ENCODE measurements at regions not wholly inside any gene's neighbourhood (a gene's known extent, or its start where the extent isn't known, plus 50 kb on each side); places are given as distances from the start of the nearest gene placed in this dataset.

DNA sequence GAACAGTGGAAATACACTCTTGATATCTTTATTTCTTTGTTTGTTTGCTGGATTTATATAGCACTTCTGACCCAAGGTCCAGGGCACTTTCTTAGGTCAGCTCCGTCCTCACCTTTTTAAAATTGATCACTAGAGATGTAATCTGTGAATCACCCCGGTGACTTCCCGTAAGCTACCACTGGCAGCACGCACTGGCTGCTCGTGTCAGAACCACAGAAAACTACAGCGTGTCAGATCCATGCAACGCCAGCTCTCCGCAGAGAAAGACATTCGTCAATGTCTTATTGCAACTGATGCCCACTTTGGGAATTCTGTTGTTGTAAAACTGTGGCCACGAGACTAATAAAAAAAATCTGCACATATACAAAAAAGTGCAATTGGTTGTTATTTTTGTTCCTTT, 779.4 kb upstream of the ZEB2 start:
- TF ChIP-seq, protein P1, sequence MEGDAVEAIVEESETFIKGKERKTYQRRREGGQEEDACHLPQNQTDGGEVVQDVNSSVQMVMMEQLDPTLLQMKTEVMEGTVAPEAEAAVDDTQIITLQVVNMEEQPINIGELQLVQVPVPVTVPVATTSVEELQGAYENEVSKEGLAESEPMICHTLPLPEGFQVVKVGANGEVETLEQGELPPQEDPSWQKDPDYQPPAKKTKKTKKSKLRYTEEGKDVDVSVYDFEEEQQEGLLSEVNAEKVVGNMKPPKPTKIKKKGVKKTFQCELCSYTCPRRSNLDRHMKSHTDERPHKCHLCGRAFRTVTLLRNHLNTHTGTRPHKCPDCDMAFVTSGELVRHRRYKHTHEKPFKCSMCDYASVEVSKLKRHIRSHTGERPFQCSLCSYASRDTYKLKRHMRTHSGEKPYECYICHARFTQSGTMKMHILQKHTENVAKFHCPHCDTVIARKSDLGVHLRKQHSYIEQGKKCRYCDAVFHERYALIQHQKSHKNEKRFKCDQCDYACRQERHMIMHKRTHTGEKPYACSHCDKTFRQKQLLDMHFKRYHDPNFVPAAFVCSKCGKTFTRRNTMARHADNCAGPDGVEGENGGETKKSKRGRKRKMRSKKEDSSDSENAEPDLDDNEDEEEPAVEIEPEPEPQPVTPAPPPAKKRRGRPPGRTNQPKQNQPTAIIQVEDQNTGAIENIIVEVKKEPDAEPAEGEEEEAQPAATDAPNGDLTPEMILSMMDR (IDR thresholded peaks at IDR 0.05), result no peak
- TF ChIP-seq POLR2A (IDR thresholded peaks at IDR 0.05), result no peak

All from uterus (tissue), 2 donors.